ENCODE measurements at regions not wholly inside any gene's neighbourhood (a gene's known extent, or its start where the extent isn't known, plus 50 kb on each side); places are given as distances from the start of the nearest gene placed in this dataset.
A peak's percentile ranks its signal among the peaks of the same experiment; 100 is the strongest.

DNA sequence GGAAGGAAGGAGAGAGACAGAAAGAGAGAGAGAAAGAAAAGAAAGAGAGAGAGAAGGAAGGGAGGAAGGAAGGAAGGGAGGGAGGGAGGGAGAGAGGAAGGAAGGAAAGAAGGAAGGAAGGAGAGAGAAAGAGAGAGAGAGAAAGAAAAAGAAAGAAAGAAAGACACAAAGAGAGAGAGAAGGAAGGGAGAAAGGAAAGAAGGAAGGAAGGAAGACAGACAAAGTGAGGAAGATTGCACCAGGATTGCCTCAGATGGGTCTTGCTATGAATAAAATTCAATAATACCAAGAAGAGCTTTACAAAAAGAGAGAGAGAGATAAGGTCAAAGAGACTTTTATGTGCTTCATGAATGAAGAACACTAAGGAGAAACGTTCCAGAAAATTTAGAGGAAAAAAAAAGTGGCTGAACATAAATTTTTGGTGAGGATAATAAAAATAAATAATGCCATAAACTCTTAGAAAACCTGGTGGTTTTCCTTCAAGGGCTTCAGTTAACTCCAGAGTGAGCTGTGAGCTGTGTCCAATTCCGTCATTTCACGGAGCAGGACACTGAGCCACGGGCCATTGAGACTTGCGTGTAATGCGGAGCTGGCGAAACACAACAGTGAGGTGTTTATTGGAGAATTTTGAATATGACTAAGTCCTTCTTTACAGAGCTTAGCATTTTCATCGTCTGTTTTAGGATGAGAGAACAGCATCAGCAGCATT lies 72.7 kb upstream of the TNRC6C start:
- TF ChIP-seq, protein P1, sequence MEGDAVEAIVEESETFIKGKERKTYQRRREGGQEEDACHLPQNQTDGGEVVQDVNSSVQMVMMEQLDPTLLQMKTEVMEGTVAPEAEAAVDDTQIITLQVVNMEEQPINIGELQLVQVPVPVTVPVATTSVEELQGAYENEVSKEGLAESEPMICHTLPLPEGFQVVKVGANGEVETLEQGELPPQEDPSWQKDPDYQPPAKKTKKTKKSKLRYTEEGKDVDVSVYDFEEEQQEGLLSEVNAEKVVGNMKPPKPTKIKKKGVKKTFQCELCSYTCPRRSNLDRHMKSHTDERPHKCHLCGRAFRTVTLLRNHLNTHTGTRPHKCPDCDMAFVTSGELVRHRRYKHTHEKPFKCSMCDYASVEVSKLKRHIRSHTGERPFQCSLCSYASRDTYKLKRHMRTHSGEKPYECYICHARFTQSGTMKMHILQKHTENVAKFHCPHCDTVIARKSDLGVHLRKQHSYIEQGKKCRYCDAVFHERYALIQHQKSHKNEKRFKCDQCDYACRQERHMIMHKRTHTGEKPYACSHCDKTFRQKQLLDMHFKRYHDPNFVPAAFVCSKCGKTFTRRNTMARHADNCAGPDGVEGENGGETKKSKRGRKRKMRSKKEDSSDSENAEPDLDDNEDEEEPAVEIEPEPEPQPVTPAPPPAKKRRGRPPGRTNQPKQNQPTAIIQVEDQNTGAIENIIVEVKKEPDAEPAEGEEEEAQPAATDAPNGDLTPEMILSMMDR (IDR thresholded peaks at IDR 0.05), result no peak
- no peak for TF ChIP-seq POLR2A (IDR thresholded peaks at IDR 0.05)
- intact Hi-C loops (cut with DNase I; ENCODE audit: low total_unique reads), result no loop called here

DNA sequence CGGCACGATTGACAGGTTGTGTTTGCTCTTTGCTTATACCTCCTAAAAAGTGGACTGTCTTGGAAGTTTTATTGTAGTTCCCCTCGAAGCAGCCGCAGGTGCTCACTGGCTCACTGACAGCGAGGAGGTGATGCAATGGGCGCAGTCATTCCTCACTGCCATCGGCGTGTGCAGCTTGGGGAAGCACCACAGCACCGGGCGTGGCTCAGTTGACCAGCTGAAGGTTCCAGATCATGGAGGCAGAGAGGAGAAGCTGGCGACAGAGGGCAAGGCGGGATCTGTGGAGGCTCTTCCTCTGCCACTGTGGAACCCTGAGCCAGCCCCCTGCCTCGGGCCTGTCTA lies 72.1 kb upstream of the TNRC6C start:
- no peak overlapping the region for H3K4me3 ChIP-seq
- peak overlapping the region in 1 of 2 donors; percentile 4 for H3K27ac ChIP-seq
- no peaks in the 10 kb centered on the region for H3K27me3 ChIP-seq
- peaks cover 0 to 13% of the 10 kb centered on the region in 2 donors for H3K4me1 ChIP-seq
- no peaks in the 10 kb centered on the region for H3K9me3 ChIP-seq
- TF ChIP-seq POLR2A (IDR thresholded peaks at IDR 0.05), result no peak
- TF ChIP-seq, protein P1 (IDR thresholded peaks at IDR 0.05), result no peak
- intact Hi-C loops (cut with DNase I; ENCODE audit: low total_unique reads), result no loop called here
- peak in 1 of 2 donors; percentile 35 for DNase-seq
- H3K36me3 ChIP-seq, result no peaks in the 10 kb centered on the region

More for the DNA sequence above, 72.7 kb upstream of the TNRC6C start:
- no peak overlapping the region for H3K4me3 ChIP-seq
- DNase-seq, result no peak
- no peaks in the 10 kb centered on the region for H3K27me3 ChIP-seq
- H3K27ac ChIP-seq, result peak overlapping the region in 1 of 2 donors; percentile 4
- H3K4me1 ChIP-seq, result peaks cover 0 to 13% of the 10 kb centered on the region in 2 donors
- H3K36me3 ChIP-seq, result no peaks in the 10 kb centered on the region
- no peaks in the 10 kb centered on the region for H3K9me3 ChIP-seq

DNA sequence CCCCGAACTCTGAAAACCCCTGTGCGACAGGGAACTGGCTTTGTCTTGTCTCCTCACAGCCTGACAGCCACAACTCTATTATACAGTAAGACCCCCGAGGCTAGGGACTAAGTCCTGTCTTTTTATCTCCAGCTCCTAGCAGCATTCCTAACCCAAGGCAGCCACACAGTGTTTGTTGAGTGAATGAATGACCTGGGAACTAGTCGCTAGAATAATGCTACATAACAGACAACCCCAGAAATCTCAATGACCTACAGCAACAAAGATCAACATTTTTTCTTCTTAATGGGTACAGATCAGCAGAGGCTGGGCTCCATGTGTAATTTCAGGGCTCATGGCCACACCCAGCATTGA lies 71.4 kb upstream of the TNRC6C start:
- no peak for DNase-seq
- peak overlapping the region in 1 of 2 donors; percentile 49 for H3K4me3 ChIP-seq
- intact Hi-C loops (cut with DNase I; ENCODE audit: low total_unique reads), result no loop called here
- peaks cover 0 to 10% of the 10 kb centered on the region in 2 donors for H3K4me1 ChIP-seq
- no peaks in the 10 kb centered on the region for H3K9me3 ChIP-seq
- no peaks in the 10 kb centered on the region for H3K27me3 ChIP-seq
- no peak for TF ChIP-seq POLR2A (IDR thresholded peaks at IDR 0.05)
- TF ChIP-seq, protein P1 (IDR thresholded peaks at IDR 0.05), result no peak
- H3K27ac ChIP-seq, result peak overlapping the region; percentile 52 to 69
- H3K36me3 ChIP-seq, result no peaks in the 10 kb centered on the region

DNA sequence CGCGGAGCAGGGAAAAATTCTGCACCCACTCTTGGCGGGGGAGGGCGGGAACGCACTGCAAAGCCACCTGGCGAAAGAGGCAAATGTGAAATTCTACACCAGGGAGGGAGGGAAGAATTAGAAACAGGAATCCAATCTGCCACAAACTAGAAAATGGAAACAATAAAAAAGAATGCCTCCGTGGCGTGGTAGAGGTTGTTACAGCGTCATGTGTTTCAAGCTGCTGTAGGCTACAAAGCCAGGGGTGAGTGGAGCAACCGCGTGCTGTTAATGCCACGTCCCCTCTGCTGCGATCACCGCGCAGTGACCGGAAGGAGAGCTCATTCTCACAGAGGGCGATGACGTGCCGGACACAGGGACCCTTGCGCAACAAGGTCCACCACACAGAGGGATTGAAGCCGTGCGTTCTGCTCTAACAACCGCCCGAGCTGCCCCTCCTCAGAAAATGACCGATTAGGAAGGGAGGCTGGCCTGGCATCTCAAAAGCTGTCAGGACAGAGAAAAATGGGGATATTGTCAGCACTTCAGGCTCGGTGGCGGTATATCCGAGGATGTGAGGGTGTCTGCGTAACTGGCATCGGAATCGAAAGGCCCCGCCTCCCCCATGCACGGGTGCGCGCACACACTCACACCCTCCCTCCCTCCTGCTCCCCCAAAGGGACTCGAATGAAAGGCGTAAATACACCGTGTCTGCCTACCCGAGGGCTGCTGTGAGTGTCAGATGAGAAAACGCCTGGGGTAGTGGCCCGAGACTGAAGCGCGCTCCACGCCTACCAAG lies 70.8 kb upstream of the TNRC6C start:
- H3K27ac ChIP-seq, result peak overlapping the region; percentile 52 to 69
- peak in 1 of 2 donors; percentile 58 for TF ChIP-seq POLR2A (IDR thresholded peaks at IDR 0.05)
- TF ChIP-seq, protein P1 (IDR thresholded peaks at IDR 0.05), result peak in 1 of 4 experiments; percentile 8
- H3K36me3 ChIP-seq, result no peaks in the 10 kb centered on the region
- peak overlapping the region; percentile 34 to 49 for H3K4me3 ChIP-seq
- H3K27me3 ChIP-seq, result no peaks in the 10 kb centered on the region
- H3K4me1 ChIP-seq, result peaks cover 0 to 7% of the 10 kb centered on the region in 2 donors
- intact Hi-C loops (cut with DNase I; ENCODE audit: low total_unique reads), result no loop called here
- DNase-seq, result peak; percentile 86 to 87
- H3K9me3 ChIP-seq, result no peaks in the 10 kb centered on the region
